ENCODE measurements at regions not wholly inside any gene's neighbourhood (a gene's known extent, or its start where the extent isn't known, plus 50 kb on each side); places are given as distances from the start of the nearest gene placed in this dataset.

DNA sequence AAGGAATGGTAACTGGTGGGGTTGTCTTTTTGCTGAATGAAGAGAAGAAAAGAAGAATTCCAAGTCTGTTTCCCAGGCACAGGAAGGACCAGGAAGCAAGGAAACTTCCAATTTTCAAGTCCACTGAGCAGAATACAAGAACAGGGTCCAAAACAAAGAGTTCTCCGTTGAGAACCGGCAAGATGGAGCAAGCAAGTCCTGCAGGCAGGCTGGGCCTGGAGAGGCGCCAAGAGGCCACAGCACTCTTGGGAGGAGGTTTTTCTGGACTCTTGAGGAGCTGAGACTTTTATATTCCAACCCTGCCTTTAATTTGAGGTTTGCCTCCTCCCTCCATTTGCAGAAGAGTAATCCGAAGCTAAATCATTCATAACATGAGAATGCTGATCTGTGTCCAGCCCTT, 224.5 kb downstream of the IKZF2 start:
- H3K36me3 Mint-ChIP-seq (ENCODE audit: low read depth) = no peaks in the 10 kb centered on the region
- H3K9me3 Mint-ChIP-seq = peaks cover 4% of the 10 kb centered on the region
- H3K27me3 Mint-ChIP-seq = no peaks in the 10 kb centered on the region
- ChIA-PET POLR2A (no interaction called here), CTCF (no interaction called here)
- peaks cover 4% of the 10 kb centered on the region for H3K4me1 Mint-ChIP-seq
- DNase-seq = no peak
- H3K4me3 Mint-ChIP-seq = no peak overlapping the region
- H3K27ac Mint-ChIP-seq = no peak overlapping the region

DNA sequence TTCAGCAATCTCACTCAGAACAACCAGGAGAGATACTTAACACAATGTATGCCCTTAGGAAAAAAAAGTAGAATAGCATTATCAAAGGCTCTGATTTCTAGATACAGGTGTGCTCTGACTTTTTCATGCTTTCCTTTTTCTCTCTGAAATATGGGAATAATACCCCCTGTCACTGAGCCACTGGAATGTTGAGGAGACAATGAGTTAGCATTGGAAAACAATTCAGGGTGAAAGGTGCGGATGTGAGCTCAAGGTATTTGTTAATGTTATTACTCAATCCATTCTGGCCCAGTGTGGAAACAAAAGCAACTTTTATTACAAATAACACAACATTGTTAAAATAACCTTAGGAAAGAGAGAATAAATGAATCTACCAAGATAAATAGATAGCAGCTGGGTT, 228.0 kb downstream of the IKZF2 start:
- POLR2A ChIA-PET = no interaction called here

DNA sequence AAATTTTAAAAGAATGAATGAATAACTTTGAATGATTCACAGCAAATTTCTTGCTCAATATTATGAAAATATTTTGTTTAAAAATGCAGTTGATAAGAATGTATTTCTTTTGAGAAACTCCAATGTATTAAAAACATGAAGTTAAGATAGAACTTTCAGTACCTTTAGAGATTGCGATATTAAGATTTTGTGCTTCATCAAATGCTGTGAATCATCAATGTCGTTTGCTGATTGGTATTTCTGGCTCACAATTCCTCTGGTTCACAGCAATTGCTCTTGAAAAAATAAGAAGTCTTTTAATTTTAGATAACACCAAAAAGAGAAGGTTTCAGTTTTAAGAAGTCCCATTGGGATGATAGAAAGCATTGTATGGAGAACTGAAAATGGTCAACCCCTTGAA, 228.7 kb downstream of the IKZF2 start:
- Mint-ChIP-seq H3K36me3 (ENCODE audit: low read depth) (no peaks in the 10 kb centered on the region), H3K27ac (no peak overlapping the region), H3K9me3 (peaks cover 2% of the 10 kb centered on the region), H3K27me3 (no peaks in the 10 kb centered on the region), H3K4me3 (no peak overlapping the region), H3K4me1 (no peaks in the 10 kb centered on the region)
- no peak for DNase-seq
- ChIA-PET CTCF (no interaction called here), POLR2A (no interaction called here)

More for the DNA sequence above, 228.0 kb downstream of the IKZF2 start:
- no peak overlapping the region for H3K27ac Mint-ChIP-seq
- H3K27me3 Mint-ChIP-seq = no peaks in the 10 kb centered on the region
- peaks cover 3% of the 10 kb centered on the region for H3K9me3 Mint-ChIP-seq
- no peak for DNase-seq
- H3K4me3 Mint-ChIP-seq = no peak overlapping the region
- H3K4me1 Mint-ChIP-seq = peaks cover 1% of the 10 kb centered on the region
- no peaks in the 10 kb centered on the region for H3K36me3 Mint-ChIP-seq (ENCODE audit: low read depth)
- CTCF ChIA-PET = no interaction called here

- Mint-ChIP-seq H3K9me3 (peaks cover 2% of the 10 kb centered on the region), H3K4me1 (no peaks in the 10 kb centered on the region), H3K27ac (no peak overlapping the region), H3K36me3 (ENCODE audit: low read depth) (no peaks in the 10 kb centered on the region), H3K4me3 (no peak overlapping the region), H3K27me3 (no peaks in the 10 kb centered on the region)
- ChIA-PET CTCF (no interaction called here), POLR2A (no interaction called here)
- no peak for DNase-seq
Measured at GRCh38 chr2:212921711-212922110, 229.7 kb downstream of the IKZF2 start.

DNA sequence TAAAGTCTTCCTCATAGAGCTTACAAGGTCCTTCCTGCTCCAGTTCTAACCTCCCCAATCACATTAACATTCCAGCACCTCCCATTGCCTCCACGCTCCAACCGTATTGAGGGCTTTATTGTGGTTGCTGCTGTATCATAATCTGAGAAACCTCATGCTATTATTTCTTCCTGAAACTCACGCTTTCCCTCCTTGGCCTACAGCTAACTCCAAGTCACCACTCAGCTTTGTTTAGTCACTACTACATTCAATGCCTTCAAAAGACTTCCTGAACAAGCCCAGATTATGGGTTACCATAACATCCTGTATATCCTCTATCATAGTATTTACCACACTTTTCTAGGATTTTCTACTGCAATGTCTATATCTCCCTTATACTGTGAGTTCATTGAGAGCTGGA, 230.4 kb downstream of the IKZF2 start:
- Mint-ChIP-seq H3K36me3 (ENCODE audit: low read depth) (no peaks in the 10 kb centered on the region), H3K4me1 (peaks cover 3% of the 10 kb centered on the region), H3K27me3 (no peaks in the 10 kb centered on the region), H3K27ac (no peak overlapping the region), H3K9me3 (peaks cover 2% of the 10 kb centered on the region), H3K4me3 (no peak overlapping the region)
- CTCF ChIA-PET = no interaction called here
- DNase-seq = no peak
- POLR2A ChIA-PET = no interaction called here

DNA sequence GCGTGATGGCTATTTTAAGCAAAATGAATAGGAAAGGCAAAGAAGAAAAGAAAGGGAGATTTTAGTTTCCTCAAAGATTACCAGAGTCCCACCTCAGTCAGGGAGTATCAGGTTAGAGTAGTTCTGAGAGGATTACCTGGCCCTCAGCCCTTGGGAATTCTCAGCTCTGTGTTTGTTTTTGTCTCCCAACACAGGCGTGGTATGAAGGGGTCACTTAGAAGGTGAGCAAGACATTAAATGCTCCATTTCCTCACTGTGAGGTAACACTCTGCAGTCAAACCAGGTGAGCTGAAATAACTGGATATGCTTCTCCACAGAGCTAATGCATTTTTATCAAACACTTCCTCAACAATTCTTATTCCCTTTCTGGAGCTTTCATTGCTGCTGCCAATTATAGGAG, 232.2 kb downstream of the IKZF2 start:
- H3K4me3 Mint-ChIP-seq = no peak overlapping the region
- H3K4me1 Mint-ChIP-seq = peaks cover 7% of the 10 kb centered on the region
- no peak overlapping the region for H3K27ac Mint-ChIP-seq
- H3K27me3 Mint-ChIP-seq = no peaks in the 10 kb centered on the region
- no peaks in the 10 kb centered on the region for H3K36me3 Mint-ChIP-seq (ENCODE audit: low read depth)
- ChIA-PET POLR2A (interaction anchor here (0.6 kb wide), 1 partner anchor 47 kb away, joined by 4 read pairs; no protein-coding TSS in a partner anchor), CTCF (no interaction called here)
- no peak for DNase-seq
- peaks cover 2% of the 10 kb centered on the region for H3K9me3 Mint-ChIP-seq

- ChIA-PET CTCF (no interaction called here), POLR2A (no interaction called here)
- Mint-ChIP-seq H3K27me3 (no peaks in the 10 kb centered on the region), H3K4me1 (peaks cover 7% of the 10 kb centered on the region), H3K36me3 (ENCODE audit: low read depth) (no peaks in the 10 kb centered on the region), H3K27ac (no peak overlapping the region), H3K4me3 (no peak overlapping the region), H3K9me3 (peaks cover 2% of the 10 kb centered on the region)
- DNase-seq = no peak
Measured at GRCh38 chr2:212918336-212918735, 233.1 kb downstream of the IKZF2 start.

DNA sequence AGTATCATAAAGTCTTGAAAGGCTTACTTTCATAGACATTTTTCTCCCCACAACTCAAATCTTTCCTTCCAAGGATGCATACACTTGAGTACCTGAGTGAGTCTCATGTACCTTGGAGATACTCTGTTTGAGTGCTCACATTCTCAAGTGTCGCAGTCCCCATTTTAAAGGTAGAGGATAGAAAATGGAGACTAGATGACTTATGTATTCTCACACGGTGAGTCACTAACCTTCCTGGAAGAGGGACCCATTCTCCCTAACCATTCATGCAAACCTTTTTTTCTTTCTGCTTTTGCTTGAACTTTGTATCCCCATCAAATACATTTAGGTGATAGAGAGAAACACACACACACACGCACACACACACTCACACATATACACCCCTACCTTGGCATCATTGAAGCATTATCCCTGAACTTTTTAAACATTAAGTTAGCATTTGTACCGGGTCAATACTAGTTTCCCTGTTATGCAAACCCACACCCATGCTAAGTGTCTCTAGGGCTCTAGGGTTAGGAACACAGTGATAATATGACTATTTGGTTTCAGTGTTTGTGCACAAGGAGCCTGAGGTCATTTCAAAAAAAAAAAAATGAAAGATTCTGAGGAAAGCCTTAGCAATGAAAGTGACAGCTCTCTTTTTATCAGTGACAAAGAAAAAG, 236.2 kb downstream of the IKZF2 start:
- H3K9me3 Mint-ChIP-seq = no peaks in the 10 kb centered on the region
- no peak overlapping the region for H3K27ac Mint-ChIP-seq
- no peaks in the 10 kb centered on the region for H3K36me3 Mint-ChIP-seq (ENCODE audit: low read depth)
- H3K4me3 Mint-ChIP-seq = no peak overlapping the region
- ChIA-PET CTCF (no interaction called here), POLR2A (no interaction called here)
- no peaks in the 10 kb centered on the region for H3K27me3 Mint-ChIP-seq
- peaks cover 10% of the 10 kb centered on the region for H3K4me1 Mint-ChIP-seq
- DNase-seq = no peak

DNA sequence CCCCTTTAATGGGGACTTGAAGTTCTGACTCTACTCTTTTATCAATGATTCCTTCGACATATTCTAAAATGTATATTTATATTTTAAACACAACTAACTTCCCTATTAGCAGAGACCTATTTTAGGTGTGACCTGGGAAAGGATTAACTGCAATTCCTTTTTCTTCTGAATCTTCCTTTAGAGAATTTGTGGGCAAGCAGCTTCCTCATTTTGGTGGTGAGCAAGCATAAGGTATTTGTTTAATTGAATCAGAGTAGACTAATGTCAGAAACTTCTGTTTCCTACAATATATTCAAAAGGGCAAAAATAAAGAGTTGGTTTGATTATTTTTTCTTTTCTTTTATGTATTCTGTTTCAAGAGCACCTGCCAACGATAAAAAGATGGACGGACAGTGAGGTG, 237.0 kb downstream of the IKZF2 start:
- Mint-ChIP-seq H3K4me1 (peaks cover 10% of the 10 kb centered on the region), H3K9me3 (no peaks in the 10 kb centered on the region), H3K36me3 (ENCODE audit: low read depth) (no peaks in the 10 kb centered on the region), H3K4me3 (no peak overlapping the region), H3K27me3 (no peaks in the 10 kb centered on the region), H3K27ac (no peak overlapping the region)
- POLR2A ChIA-PET = no interaction called here
- DNase-seq = no peak
- CTCF ChIA-PET = no interaction called here

DNA sequence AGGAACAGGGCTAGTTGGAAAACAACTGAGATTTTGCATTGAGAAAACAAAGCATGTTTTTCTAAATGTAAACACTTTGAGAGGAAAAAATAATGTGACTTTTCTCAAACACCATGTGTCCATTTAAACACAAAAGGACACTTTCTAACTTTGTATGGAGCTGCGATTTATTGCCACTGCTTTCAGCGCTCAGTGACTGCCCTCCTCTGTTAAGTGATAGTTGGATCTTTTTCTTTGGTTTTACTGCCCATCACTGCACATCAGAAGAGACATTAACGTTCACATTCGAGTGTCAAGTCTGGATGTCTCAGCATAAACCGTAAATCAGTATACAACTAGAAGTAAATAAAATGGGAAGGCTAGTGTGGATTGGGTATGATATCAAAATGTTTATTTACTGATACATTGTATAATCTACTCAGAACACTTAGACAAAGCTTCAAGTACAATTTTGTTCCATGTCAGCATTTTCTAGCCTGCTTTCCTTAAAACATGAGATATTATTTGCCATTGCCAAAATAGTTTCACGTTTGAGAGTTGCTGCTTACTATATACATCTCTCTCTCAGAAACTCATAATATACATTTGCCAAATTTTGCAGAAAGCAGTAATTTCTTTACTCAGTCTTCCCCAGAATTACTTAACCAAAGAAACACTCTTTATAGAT, 237.6 kb downstream of the IKZF2 start:
- no peaks in the 10 kb centered on the region for H3K27me3 Mint-ChIP-seq
- H3K9me3 Mint-ChIP-seq = no peaks in the 10 kb centered on the region
- CTCF ChIA-PET = interaction anchor here (1.2 kb wide), 1 partner anchor 22 kb away, joined by 3 read pairs; no protein-coding TSS in a partner anchor

DNA sequence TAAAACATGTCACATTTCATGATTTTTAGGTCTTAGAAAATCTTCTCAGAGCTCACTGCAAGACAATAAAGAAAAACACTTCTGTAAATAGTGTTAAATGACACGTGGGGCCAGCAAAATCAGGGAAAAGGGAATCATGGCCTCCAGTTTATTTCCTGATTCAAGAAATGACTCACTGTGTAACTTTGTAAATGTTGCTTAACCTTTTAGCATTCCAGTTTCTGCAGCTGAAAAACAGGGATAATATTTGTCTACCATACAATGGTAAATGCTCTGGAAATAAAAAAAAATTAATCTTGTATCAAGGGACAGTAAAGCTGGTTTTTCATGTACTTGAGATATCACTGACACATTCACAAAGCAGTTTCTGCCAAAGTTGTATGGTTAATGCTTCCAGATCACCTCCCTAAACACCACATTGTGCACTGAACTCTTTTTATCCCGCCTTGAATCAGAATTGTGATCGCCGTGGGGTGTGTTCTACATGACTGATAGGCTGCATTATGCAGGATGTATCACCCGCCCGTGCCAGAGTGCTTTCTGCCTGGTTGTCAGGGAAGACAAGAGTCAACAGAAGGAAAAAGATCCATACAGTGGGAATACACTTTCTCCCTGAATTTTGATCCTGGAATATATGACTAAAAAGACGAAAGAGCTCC, 238.8 kb downstream of the IKZF2 start:
- no peak overlapping the region for H3K27ac Mint-ChIP-seq
- CTCF ChIA-PET = interaction anchor here (1.2 kb wide), 1 partner anchor 20 kb away, joined by 3 read pairs; no protein-coding TSS in a partner anchor
- DNase-seq = no peak

More for the DNA sequence above, 237.6 kb downstream of the IKZF2 start:
- no peak for DNase-seq
- no peak overlapping the region for H3K4me3 Mint-ChIP-seq
- peaks cover 10% of the 10 kb centered on the region for H3K4me1 Mint-ChIP-seq
- POLR2A ChIA-PET = no interaction called here
- H3K27ac Mint-ChIP-seq = no peak overlapping the region
- no peaks in the 10 kb centered on the region for H3K36me3 Mint-ChIP-seq (ENCODE audit: low read depth)

DNA sequence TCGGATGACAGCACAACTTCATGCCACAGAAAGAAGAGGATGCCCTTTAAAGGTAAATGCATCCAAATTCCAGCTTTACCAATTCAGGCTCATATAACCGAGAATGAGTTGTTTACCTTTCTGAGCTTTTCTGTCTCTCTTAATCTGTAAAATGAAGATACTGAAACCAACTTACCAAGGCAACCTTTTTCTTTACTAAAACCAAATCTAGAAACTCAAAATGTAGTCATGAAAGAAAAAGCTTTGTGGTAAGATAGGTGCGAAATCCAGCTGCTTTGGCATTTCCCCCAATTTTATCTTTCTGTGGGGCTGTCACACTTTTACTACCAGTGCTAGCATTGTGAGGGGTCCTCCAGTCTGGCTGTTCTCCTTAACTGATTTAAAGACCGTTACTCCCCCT, 240.4 kb downstream of the IKZF2 start:
- no peak overlapping the region for H3K27ac Mint-ChIP-seq
- ChIA-PET POLR2A (no interaction called here), CTCF (no interaction called here)
- H3K9me3 Mint-ChIP-seq = no peaks in the 10 kb centered on the region
- H3K4me3 Mint-ChIP-seq = no peak overlapping the region
- DNase-seq = no peak
- H3K36me3 Mint-ChIP-seq (ENCODE audit: low read depth) = no peaks in the 10 kb centered on the region
- H3K27me3 Mint-ChIP-seq = no peaks in the 10 kb centered on the region
- H3K4me1 Mint-ChIP-seq = peaks cover 7% of the 10 kb centered on the region

More for the DNA sequence above, 238.8 kb downstream of the IKZF2 start:
- Mint-ChIP-seq H3K4me1 (peaks cover 10% of the 10 kb centered on the region), H3K4me3 (no peak overlapping the region), H3K27me3 (no peaks in the 10 kb centered on the region), H3K36me3 (ENCODE audit: low read depth) (no peaks in the 10 kb centered on the region), H3K9me3 (no peaks in the 10 kb centered on the region)
- POLR2A ChIA-PET = no interaction called here

DNA sequence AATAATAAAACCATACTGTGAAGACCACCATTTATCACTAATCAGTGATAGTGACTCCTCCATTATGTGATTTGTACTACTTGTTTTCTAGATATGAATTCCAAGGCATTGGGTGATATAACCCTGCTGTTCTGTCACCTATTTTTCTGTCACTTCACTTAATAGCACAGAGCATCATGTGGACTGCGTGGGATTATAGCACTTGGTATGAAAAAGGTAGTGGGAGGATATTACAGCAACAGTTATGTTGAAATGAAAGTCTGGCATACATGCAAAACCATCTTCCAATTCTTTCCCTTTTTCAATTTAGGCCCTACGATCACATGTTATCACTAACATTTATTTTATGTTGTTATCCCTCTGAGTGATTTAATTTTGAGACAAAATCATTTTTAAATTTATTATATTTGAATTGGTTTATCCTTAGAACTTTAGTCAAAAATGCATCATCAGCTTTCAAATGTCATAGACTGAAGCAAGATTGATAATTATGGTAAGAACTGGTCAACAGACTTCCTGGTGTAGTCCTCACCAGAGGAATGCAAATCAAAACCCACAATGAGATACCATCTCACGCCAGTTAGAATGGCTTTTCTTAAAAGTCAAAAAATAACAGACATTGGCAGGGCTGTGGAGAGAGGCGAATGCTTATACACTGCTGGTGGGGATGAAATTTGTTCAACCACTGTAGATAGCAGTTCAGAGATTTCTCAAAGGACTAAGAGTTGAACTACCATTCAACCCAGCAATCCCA, 242.6 kb downstream of the IKZF2 start:
- Mint-ChIP-seq H3K36me3 (ENCODE audit: low read depth) (no peaks in the 10 kb centered on the region), H3K9me3 (peaks cover 2% of the 10 kb centered on the region), H3K27ac (no peak overlapping the region), H3K4me3 (no peak overlapping the region), H3K4me1 (peaks cover 3% of the 10 kb centered on the region), H3K27me3 (no peaks in the 10 kb centered on the region)
- ChIA-PET POLR2A (no interaction called here), CTCF (no interaction called here)
- no peak for DNase-seq
